SU-DHL-6 (cell line): ENCODE measurements at regions not wholly inside any gene's neighbourhood (a gene's known extent, or its start where the extent isn't known, plus 50 kb on each side); places are given as distances from the start of the nearest gene placed in this dataset.

Experiments
- H2AFZ ChIP-seq: fragments of 200-600 bp; sonication (generic); 2 replicates; pipeline ENCODE4 v1.6.1; 2014; ENCODE audit warnings: low read depth, mild to moderate bottlenecking, moderate library complexity, mixed read lengths, antibody characterized with exemption, low read length; ENCODE audit not compliant: severe bottlenecking
- H3F3A ChIP-seq: fragments of 200-600 bp; shearing (Covaris generic); 2 replicates; pipeline ENCODE4 v1.6.0; 2016; ENCODE audit warnings: antibody characterized with exemption, mild to moderate bottlenecking; ENCODE audit not compliant: insufficient read depth
- H3K27ac ChIP-seq: fragments of 200-600 bp; sonication (generic); 2 replicates; pipeline ENCODE4 v1.5.1; 2016; ENCODE audit warnings: low read depth, mild to moderate bottlenecking, low read length, moderate library complexity, mixed read lengths
- H3K27me3 ChIP-seq: fragments of 200-600 bp; sonication (generic), shearing (Covaris generic); 2 replicates; pipeline ENCODE4 v1.6.0; 2014; ENCODE audit warnings: mild to moderate bottlenecking, low read length
- H3K36me3 ChIP-seq: fragments of 200-600 bp; sonication (generic); 2 replicates; pipeline ENCODE4 v1.6.1; 2014; ENCODE audit warnings: mild to moderate bottlenecking, low read length, mixed read lengths
- H3K4me2 ChIP-seq: fragments of 300-600, 200-600 bp; shearing (Covaris generic), sonication (generic); 2 replicates; pipeline ENCODE4 v1.6.0; 2014; ENCODE audit warnings: low read length, low read depth, mild to moderate bottlenecking; ENCODE audit not compliant: poor library complexity, severe bottlenecking
- H3K4me3 ChIP-seq: fragments of 200-600 bp; sonication (generic); 2 replicates; pipeline ENCODE4 v1.5.1; 2014; ENCODE audit warnings: antibody characterized with exemption, low read length, mild to moderate bottlenecking, mixed read lengths; ENCODE audit not compliant: insufficient read depth, poor library complexity, severe bottlenecking
- H3K79me2 ChIP-seq: fragments of 200-600 bp; sonication (generic); 2 replicates; pipeline ENCODE4 v1.6.1; 2014; ENCODE audit warnings: mild to moderate bottlenecking, low read length, moderate library complexity; ENCODE audit not compliant: insufficient read depth
- H3K9ac ChIP-seq: fragments of 200-600 bp; sonication (generic); 2 replicates; pipeline ENCODE4 v1.7.0; 2014; ENCODE audit warnings: mild to moderate bottlenecking, low read length
- H3K9me2 ChIP-seq: fragments of 200-600 bp; sonication (generic); replicated peaks from 2 replicates; pipeline ENCODE4 v1.6.1; 2014; ENCODE audit warnings: low read length; ENCODE audit not compliant: insufficient read depth
- H3K9me3 ChIP-seq: fragments of 200-600 bp; sonication (generic); 2 replicates; pipeline ENCODE4 v1.6.1; 2014; ENCODE audit warnings: low read length, mixed read lengths; ENCODE audit not compliant: insufficient read depth
- H4K20me1 ChIP-seq: fragments of 200-600 bp; sonication (generic); 2 replicates; pipeline ENCODE4 v1.6.1; 2014; ENCODE audit warnings: low read depth, mild to moderate bottlenecking, antibody characterized with exemption, low read length, moderate library complexity, mixed read lengths
- CTCF ChIP-seq: fragments of 200-600 bp; sonication (generic); IDR thresholded peaks from one replicate; pipeline ENCODE4 v1.5.1; 2017; ENCODE audit warnings: antibody characterized with exemption, mild to moderate bottlenecking, low read length, moderate library complexity; ENCODE audit not compliant: insufficient read depth, poor library complexity, severe bottlenecking
- EZH2phosphoT487 ChIP-seq: fragments of 200-600 bp; sonication (generic), shearing (Covaris generic); conservative IDR thresholded peaks from 2 replicates; pipeline ENCODE4 v1.6.1; 2018; ENCODE audit warnings: mild to moderate bottlenecking, antibody characterized with exemption, low read length, moderate library complexity, mixed read lengths

GRCh38 chr21:17050646-17051045, 462.2 kb upstream of the CXADR start:
- H3F3A ChIP-seq = no peaks in the 10 kb centered on the region
- H3K9me3 ChIP-seq = peaks cover 12% of the 10 kb centered on the region; the same call in 1 of the 2 replicates
- H3K79me2 ChIP-seq = no peaks in the 10 kb centered on the region
- no peak overlapping the region for H3K4me3 ChIP-seq
- no peaks in the 10 kb centered on the region for H3K27me3 ChIP-seq
- no peak overlapping the region for H3K9ac ChIP-seq
- no peaks in the 10 kb centered on the region for H4K20me1 ChIP-seq
- H3K27ac ChIP-seq = no peak overlapping the region
- TF ChIP-seq EZH2phosphoT487 = no peak
- no peak overlapping the region for H2AFZ ChIP-seq
- no peaks in the 10 kb centered on the region for H3K36me3 ChIP-seq
- no peaks in the 10 kb centered on the region for H3K9me2 ChIP-seq
- H3K4me2 ChIP-seq = no peak overlapping the region

DNA sequence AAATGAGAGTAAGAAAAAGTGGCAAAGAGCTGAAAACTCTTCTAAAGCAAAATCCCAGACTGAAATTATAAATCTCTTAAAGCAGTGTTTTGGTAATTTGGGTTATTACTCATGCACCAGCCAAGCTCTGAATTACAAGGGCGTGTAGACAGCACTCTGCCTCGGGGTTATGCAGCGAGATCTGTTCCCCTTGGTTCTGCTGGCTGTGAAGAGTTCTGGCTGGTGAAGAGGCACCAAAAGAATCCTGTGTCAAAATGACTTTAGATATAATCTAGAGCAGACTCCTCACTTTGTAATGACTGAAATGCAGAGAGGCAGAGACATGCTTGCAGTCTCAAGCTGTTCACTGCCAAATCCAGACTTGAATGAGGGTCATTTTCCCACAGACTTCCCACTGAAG, 461.8 kb upstream of the CXADR start:
- Histone ChIP-seq H3F3A (no peaks in the 10 kb centered on the region), H4K20me1 (no peaks in the 10 kb centered on the region), H3K79me2 (no peaks in the 10 kb centered on the region), H3K4me2 (no peak overlapping the region), H3K9ac (no peak overlapping the region), H2AFZ (no peak overlapping the region), H3K36me3 (no peaks in the 10 kb centered on the region), H3K9me2 (no peaks in the 10 kb centered on the region), H3K4me3 (no peak overlapping the region), H3K27me3 (no peaks in the 10 kb centered on the region), H3K27ac (no peak overlapping the region), H3K9me3 (peaks cover 12% of the 10 kb centered on the region; the same call in 1 of the 2 replicates)
- TF ChIP-seq EZH2phosphoT487 = no peak

DNA sequence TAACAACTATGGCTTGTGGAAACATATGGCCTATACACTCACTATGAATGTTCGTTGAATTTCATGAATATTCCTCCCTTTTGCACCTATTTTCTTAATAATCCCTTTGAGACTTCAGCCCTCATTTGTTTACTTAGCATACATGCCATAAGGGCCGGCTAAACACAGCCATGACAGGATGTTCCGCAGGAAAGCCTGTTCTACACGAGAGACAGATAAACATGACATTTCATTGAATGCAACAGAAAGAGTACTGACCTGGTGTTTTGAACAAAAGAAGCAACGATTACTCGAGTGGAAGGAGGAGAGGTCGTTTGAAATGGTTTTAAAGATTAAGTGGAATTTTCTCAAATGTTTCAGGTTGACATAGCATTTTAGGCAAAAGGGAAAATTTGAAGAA, 459.5 kb upstream of the CXADR start:
- Histone ChIP-seq H3K79me2 (no peaks in the 10 kb centered on the region), H3K9me3 (peaks cover 12% of the 10 kb centered on the region; the same call in 1 of the 2 replicates), H3F3A (no peaks in the 10 kb centered on the region), H3K9me2 (no peaks in the 10 kb centered on the region), H4K20me1 (no peaks in the 10 kb centered on the region), H3K9ac (no peak overlapping the region), H3K27me3 (no peaks in the 10 kb centered on the region), H3K36me3 (no peaks in the 10 kb centered on the region), H3K27ac (no peak overlapping the region), H3K4me3 (no peak overlapping the region), H2AFZ (no peak overlapping the region), H3K4me2 (no peak overlapping the region)
- no peak for TF ChIP-seq CTCF
- TF ChIP-seq EZH2phosphoT487 = no peak

- no peaks in the 10 kb centered on the region for H3K9me2 ChIP-seq
- no peaks in the 10 kb centered on the region for H3K79me2 ChIP-seq
- no peaks in the 10 kb centered on the region for H3K27me3 ChIP-seq
- H3K9me3 ChIP-seq = no peaks in the 10 kb centered on the region
- H2AFZ ChIP-seq = no peak overlapping the region
- no peak overlapping the region for H3K4me2 ChIP-seq
- TF ChIP-seq CTCF (no peak), EZH2phosphoT487 (no peak)
- no peak overlapping the region for H3K4me3 ChIP-seq
- H3K9ac ChIP-seq = no peak overlapping the region
- no peaks in the 10 kb centered on the region for H3K36me3 ChIP-seq
- H3K27ac ChIP-seq = no peak overlapping the region
- no peaks in the 10 kb centered on the region for H4K20me1 ChIP-seq
- no peaks in the 10 kb centered on the region for H3F3A ChIP-seq
Observed at GRCh38 chr21:17059936-17060335, 452.9 kb upstream of the CXADR start.
